ENCODE measurements at regions not wholly inside any gene's neighbourhood (a gene's known extent, or its start where the extent isn't known, plus 50 kb on each side); places are given as distances from the start of the nearest gene placed in this dataset.

DNA sequence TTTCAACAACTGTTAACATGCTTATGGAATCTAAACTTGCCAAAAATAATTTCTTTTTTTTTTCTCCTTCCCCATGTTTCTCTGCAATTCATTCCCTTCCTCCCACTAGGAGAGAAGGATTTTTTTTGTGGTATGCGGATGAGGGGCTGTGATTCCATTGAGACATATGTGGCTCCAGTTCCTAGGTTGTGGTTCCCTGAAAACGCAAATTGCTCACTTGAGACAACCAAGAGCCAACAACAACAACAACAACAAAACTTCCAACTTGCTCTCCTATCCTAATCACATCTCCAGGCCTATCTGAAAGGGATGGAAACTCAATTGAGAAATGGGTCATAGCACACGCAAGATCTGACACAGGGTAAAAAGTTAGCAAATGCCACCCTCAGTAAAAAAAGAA, 406.5 kb upstream of the TGFBR2 start:
- Histone ChIP-seq H2BK15ac (ENCODE audit: low read length) (no peak overlapping the region), H3K79me2 (ENCODE audit: control insufficient read depth in 1 of 2, insufficient read depth in 2 of 2, low read length in 2 of 2) (no peaks in the 10 kb centered on the region), H3K14ac (ENCODE audit: insufficient read length) (no peak overlapping the region), H2AFZ (ENCODE audit: low read length) (no peak overlapping the region), H3K4me2 (ENCODE audit: insufficient read depth in 1 of 2, low read depth in 2 of 2, low read length in 2 of 2) (no peak overlapping the region), H3K4me3 (ENCODE audit: extremely low read depth in 1 of 4, insufficient read depth in 2 of 4, low read depth in 3 of 4, low read length in 4 of 4) (no peak overlapping the region), H3K18ac (ENCODE audit: extremely low read depth, low read length) (no peak overlapping the region), H3K4me1 (replicated peaks in 1 of 4; ENCODE audit: control insufficient read depth in 3 of 4, insufficient read depth in 4 of 4, low read length in 3 of 4) (no peaks in the 10 kb centered on the region), H2BK20ac (ENCODE audit: low read length) (no peak overlapping the region), H2BK120ac (replicated peaks; ENCODE audit: low read depth, low read length) (no peak overlapping the region), H3K4ac (replicated peaks; ENCODE audit: insufficient read length, low read depth, low read length) (no peak overlapping the region), H3K79me1 (ENCODE audit: low read depth, low read length) (no peaks in the 10 kb centered on the region), H3K23me2 (ENCODE audit: low read depth, low read length) (no peaks in the 10 kb centered on the region), H4K20me1 (replicated peaks in 1 of 2; ENCODE audit: control insufficient read depth in 1 of 2, insufficient read depth in 2 of 2, low read length in 2 of 2) (no peaks in the 10 kb centered on the region), H4K8ac (ENCODE audit: extremely low read depth, insufficient read depth, low read length) (no peak overlapping the region), H4K5ac (ENCODE audit: insufficient read length, low read depth, low read length) (no peak overlapping the region), H3K36me3 (ENCODE audit: control insufficient read depth in 2 of 4, insufficient read depth in 4 of 4, low read length in 3 of 4) (no peaks in the 10 kb centered on the region), H3K27ac (ENCODE audit: low read depth, low read length) (no peak overlapping the region), H4K91ac (replicated peaks; ENCODE audit: insufficient read length, low read length) (no peak overlapping the region), H2BK5ac (ENCODE audit: low read depth, low read length) (no peak overlapping the region), H3K56ac (replicated peaks; ENCODE audit: insufficient read length, low read depth, low read length) (no peak overlapping the region), H3K9ac (replicated peaks in 1 of 4; ENCODE audit: extremely low read depth in 1 of 4, low read depth in 3 of 4, low read length in 3 of 4) (no peak overlapping the region), H3K23ac (ENCODE audit: insufficient read length) (no peak overlapping the region), H3K9me3 (ENCODE audit: insufficient read depth in 2 of 2, low read depth in 1 of 2, low read length in 1 of 2) (no peaks in the 10 kb centered on the region), H2AK5ac (ENCODE audit: low read depth, low read length) (no peak overlapping the region), H2BK12ac (ENCODE audit: low read depth, low read length) (no peak overlapping the region), H3K27me3 (replicated peaks in 1 of 4; ENCODE audit: control insufficient read depth in 3 of 4, extremely low read depth in 1 of 4, insufficient read depth in 3 of 4, low read length in 3 of 4) (no peaks in the 10 kb centered on the region)
- no peak for DNase-seq (ENCODE audit: low read depth in 1 of 2, low spot score in 2 of 2)
- WGBS, 2 experiments (ENCODE audit: extremely low coverage in 1 of 2, insufficient coverage in 1 of 2, insufficient read length in 1 of 2, insufficient replicate concordance in 2 of 2, low coverage in 1 of 2, low lambda C conversion rate in 2 of 2, missing lambda C conversion rate in 1 of 2), result 94% methylated on average over 3 of the region's 3 CpGs; no CpG with 5 or more reads in 1 of the 2 experiments
- ChIA-PET POLR2A (ENCODE audit: partially characterized antibody) (no interaction called here), CTCF (ENCODE audit: partially characterized antibody) (interaction anchor here (0.6 to 5.7 kb wide), 26 partner anchors 10 to 551 kb away, joined by 3 to 87 read pairs (median 4); no protein-coding TSS in a partner anchor)
- FAIRE-seq, result no peak
- TF ChIP-seq TBP (IDR thresholded peaks at IDR 0.05; ENCODE audit: low read depth, low read length) (no peak), SAP30 (IDR thresholded peaks at IDR 0.05; ENCODE audit: insufficient read depth, insufficient replicate concordance, low read length) (no peak), JUND (IDR thresholded peaks at IDR 0.05; ENCODE audit: low read length) (no peak), NANOG (IDR thresholded peaks at IDR 0.05; ENCODE audit: insufficient read depth, low read depth, low read length, poor library complexity, severe bottlenecking) (no peak), POLR2A (IDR thresholded peaks at IDR 0.05; ENCODE audit: control extremely low read depth in 1 of 2, low read depth in 2 of 2, low read length in 2 of 2) (no peak), YY1 (IDR thresholded peaks at IDR 0.05; ENCODE audit: low read depth, low read length) (no peak), RNF2 (IDR thresholded peaks at IDR 0.05; ENCODE audit: borderline replicate concordance, low read depth, low read length, missing control alignments, poor library complexity, severe bottlenecking) (no peak), KDM4A (IDR thresholded peaks at IDR 0.05; ENCODE audit: low read depth, low read length, severe bottlenecking) (no peak), KDM1A (IDR thresholded peaks at IDR 0.05; ENCODE audit: borderline replicate concordance, low read length) (no peak), RXRA (IDR thresholded peaks at IDR 0.05; ENCODE audit: insufficient read depth, low read depth, low read length) (no peak), TAF1 (IDR thresholded peaks at IDR 0.05; ENCODE audit: low read depth, low read length) (no peak), SP2 (IDR thresholded peaks at IDR 0.05; ENCODE audit: low read length) (no peak), ZNF274 (IDR thresholded peaks at IDR 0.05; ENCODE audit: borderline replicate concordance, extremely low read depth, low read length) (no peak), NRF1 (IDR thresholded peaks at IDR 0.05; ENCODE audit: low read depth, low read length) (no peak)
